T-helper 2 cell treated with Interferon-gamma antibody and Interleukin-4, amounts not matched to agents 100 ng/mL and 5 ng/mL, for 36 hours (primary cell): ENCODE measurements at regions not wholly inside any gene's neighbourhood (a gene's known extent, or its start where the extent isn't known, plus 50 kb on each side); places are given as distances from the start of the nearest gene placed in this dataset.
"Not testable (repeated sequence)": the region's sequence is repeated elsewhere in the genome, so short reads cannot be mapped to it uniquely, and the experiment has no call there.

Experiments used
- intact Hi-C: fragments of 100-400 bp; cut with micrococcal nuclease; formaldehyde crosslinking; loops from one replicate; pipeline ENCODE4 v1.15.1; 2023

DNA sequence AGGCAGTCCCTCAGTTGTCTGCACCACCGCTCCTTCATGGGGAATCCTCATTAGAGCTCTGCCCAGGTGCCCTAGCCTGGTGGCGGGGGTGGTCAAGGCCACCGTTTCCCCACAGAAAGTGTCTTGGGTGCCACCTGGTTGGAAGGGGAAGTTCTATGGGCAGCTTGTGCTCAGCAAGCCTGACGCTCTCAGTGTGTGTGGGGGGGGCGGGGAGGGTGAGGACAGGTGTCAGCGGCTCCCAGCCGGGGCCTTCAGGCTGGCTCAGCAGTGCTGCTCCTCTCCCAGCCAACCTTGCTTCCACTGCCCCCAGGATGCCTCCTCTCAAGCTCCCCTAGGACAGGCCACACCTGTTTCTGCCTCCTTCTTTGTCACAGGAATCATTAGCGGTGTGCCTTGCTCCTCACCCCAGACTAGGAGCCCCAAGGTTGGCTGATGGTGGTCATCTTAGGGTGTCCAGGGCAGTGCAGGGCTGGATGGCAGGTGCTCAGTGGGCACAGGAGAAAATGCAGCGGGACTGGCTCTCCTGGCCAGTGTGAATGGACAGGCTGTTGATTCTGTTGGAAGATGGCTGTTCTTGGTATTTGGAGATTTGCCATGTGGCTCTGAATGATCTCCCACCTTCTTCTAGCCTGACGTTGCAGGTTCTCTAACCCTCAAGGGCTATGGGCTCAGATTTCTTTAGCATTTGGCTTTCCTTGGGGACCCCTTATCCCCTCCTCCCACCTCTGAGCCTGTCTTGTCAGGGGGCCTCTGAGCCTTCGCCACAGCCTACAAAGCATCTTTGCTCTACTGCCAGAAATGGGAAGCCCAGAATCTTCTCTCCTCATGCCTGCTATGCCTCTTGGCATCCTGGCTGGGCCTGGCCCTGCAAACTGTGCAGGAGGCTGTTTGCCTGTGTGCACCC lies 185.8 kb upstream of the HS6ST1 start:
- intact Hi-C loops: no loop called here

DNA sequence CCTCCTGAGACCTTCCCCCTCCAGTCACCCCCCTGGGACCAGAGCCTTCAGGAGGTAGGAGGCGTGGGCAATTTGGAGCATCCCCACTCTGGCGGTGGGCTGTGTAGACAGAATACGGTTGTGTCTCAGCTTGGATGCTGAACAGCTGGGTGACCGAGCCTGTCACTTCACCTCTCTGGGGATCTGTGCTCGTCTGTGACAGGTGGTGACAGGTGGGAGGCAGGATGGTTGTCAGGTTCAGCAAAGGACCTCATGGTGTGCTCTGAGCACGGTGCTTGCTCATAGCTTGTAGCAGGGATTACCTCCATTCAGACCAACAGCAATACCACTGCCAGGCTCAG lies 186.5 kb upstream of the HS6ST1 start:
- intact Hi-C loops: no loop called here

DNA sequence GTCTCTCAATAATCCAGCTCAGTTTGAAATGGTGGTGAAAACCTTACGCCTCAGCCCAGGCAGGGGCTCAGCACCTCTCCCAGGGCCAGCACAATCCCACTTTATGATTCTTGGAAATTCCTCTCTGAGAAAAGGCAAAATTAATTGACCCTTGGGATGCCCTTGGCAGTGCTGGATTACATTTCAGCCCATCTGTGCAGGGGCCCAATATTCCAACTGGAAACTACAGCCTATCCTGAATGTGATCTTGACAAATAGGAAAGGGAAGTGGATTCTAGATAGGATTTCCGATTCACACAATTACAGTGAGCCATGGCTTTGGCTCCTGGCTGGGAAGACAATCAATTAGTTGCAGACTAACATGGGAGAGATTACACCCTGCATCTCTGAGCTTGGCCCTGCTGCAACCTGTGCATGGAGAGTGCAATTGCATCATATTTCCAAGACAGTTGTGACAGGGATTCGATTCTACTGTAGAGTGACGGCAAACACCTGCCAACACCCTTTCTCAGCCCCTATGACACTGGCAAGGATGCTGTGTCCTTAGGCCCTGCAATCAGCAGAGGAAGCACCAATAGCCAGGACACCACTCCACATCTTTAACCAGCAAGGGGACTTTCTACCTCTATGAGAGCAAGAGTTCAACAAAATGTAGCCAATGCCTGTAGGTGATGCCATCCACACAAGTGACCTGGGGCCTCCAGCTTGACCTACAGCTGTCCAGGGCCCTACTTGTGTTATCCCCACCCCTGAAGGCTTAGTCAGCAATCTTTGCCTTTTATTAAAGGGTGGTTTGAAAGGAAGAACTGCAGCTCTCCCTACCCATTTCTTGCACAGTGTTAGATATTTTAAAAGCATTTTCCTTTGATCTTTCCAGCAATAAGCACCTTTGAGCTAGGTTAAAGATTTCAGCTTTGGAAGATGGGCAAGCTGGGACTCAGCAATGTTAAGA lies 187.2 kb upstream of the HS6ST1 start:
- intact Hi-C loops: no loop called here

DNA sequence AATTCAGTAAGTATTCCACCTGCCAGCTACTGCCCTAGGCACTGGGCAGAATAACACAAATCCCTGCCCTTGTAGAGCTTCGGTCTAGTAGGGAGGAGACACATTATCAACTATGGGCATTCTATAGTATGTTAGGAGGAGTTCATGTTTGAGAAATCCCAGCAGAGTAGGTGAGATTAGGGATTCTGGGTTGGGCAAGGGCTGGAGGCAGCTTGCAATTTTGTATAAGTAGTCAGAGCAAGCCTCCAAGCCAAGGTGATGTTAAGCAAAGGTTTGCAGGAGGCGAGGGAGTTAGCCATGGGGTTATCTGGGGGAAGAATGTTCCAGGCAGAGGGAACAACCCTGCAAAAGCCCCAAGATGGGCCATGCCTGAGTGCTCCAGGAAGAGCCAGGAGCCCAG lies 187.9 kb upstream of the HS6ST1 start:
- intact Hi-C loops: no loop called here

DNA sequence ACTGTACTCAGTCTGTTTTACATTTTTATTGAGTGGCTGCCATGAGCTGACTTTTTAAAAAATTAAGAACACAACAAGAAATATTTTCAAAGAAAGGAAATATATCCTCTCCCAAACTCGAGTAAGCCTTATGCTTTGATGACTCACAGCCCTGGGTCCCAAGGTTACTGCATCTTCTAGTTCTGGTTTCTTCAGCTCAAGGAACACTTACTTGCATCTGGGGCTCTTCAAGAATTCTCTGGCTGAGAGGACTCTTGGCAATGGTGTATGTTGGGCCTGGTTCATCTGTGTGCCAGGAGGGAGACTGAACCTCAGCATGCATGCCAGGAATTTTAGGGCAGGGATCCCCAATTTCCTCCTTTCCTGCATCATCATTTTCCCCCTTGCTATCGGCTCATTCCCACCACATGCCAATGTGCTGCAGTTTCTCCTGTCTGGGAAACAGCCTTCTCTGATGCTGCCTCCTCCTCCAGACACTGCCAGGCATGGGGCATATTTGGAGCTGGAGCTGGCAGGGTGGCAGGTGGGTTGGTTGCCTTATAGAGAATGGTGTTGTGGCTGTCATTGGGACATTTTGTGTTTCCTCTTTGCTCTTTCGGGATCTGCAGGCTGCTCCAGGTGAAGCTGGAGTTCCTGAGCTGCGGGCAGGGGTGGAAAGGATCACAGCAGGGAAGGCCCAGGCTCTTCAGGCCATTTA lies 192.2 kb upstream of the HS6ST1 start:
- intact Hi-C loops: no loop called here

DNA sequence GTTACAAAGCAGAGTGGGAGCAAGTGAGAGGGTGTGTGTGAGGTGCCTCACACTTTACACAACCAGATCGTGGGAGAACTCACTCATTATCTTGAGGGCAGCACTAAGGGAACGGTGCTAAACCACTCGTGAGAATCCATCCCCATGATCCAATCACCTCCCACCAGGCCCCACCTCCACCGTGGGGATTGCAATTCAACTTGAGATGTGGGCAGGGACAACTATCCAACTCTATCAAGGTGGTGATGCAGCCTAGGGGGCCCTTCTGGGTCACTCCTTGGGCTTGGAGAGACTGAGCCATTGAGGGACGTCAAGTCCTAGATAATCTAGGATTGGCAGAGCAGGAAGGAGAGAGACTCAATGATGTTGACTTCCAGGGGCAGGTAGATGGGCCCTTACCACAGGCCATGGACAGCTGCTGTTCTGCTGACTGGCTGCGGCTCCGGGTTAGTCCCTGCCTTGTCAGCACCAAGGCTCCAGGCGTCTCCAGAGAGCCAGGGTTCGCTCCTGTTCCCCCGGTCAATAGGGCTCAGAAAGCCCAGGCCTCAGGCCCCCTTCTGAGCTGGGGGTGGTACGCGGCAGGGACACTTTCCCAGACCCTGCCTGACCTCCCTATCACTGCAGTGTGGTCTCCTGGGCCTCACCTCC lies 193.2 kb upstream of the HS6ST1 start:
- intact Hi-C loops: no loop called here

DNA sequence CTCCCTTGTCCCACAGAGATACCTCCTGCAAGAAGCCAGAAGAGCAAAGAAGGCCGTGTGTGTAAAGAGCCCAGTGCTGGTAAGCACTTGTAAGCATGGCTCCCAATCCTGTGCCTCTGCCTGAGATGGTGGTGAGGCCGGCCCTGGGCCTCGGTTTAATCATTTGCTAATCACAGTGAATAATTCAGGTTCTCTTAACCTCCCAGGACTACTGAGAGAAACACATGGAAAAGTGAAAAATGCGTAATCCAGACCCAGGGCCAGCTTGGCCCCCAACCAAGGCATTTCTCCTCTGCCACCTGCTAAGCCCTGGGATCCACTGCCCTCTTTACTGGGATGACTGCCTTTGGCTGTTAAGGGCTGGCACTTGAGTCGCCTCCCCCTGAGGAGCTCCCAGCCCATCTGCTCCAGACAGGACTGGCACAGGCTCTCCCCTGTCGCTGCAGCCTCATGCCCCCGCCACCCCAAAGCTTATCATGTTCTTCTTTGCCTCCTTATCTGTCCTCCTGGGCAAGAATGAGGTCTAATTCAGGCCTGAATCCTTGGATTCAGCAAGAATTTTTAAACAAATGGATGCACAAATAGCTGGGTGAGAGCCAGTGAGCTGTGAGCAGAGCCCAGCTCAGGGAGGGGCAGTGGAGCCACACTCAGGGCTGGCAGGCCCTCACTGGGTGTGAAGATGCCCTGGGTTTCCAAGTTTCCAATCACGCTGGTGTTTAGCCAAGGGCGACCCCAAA lies 193.9 kb upstream of the HS6ST1 start:
- intact Hi-C loops: no loop called here

DNA sequence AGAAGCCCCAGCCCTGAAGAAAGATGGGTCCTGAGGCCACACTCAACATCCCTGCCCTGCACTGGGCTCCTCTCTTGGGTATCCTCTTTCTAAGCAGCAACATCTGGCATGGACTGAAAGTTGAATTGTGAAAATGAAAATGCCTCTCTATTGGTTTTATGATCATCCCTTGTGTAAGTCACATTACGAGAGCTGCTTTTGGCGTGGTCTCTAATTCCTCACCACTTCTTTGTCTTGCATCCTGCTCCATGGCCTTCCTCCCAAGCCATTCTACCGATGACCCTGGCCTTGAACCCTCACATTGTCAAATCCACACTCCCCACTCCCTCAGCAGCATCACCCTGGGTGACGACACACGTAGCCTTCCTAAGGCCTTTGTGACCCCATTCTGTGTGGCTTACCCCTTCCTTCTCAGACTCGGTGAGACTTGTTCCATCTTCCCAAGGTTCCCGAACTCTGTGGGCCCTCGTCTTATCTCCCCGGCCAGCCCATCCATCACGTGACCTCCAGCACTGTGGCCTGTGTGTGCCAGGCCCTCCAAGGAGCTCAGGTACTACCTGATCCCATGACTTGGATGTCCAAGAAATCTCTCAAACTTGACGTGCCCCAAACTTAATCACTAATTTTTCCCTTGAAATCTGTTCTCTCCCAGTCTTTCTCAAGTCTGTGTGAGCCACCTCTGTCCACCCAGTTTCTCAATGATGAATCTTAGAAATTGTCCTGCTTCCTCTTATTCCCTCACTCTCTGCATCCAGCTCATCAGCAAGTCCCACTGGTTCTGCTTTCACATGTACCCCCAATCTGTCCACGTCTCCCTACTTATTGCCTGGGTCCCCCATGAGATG lies 194.7 kb upstream of the HS6ST1 start:
- intact Hi-C loops: no loop called here

DNA sequence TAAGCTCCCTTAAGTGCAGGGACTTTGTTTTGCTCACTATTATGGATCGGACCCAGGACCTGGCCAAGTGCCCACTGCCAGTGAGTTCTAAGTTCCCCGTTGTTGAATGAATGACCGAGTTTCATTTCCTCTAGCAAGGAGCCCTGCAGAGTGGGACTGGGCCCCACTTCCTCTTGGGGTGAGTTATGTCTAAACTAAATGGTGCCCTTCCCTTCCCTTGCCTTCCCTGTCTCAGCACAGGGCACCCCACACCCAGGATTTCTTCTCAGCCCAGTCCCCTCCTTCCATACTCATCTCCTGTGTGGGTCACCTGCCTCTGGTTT lies 195.3 kb upstream of the HS6ST1 start:
- intact Hi-C loops: no loop called here

DNA sequence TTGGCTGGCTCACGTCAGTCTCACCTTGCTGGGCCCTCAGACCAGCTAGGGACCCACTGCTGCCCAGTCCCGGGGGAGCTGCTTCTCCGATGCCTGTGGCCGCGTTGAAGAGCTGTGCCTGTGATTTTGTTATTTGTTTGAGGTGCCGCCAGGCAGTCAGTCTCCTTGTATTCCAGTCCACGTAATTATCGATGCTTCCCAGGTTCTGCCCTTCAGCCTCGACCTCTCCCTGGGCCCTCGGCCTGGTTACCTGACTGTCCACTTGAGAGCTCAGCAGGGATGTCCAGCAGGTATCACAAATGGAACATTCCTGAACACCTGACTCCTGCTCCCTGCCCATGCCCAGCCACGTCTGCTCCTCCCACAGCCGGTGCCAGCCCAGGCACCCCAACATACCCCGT lies 195.9 kb upstream of the HS6ST1 start:
- intact Hi-C loops: no loop called here

DNA sequence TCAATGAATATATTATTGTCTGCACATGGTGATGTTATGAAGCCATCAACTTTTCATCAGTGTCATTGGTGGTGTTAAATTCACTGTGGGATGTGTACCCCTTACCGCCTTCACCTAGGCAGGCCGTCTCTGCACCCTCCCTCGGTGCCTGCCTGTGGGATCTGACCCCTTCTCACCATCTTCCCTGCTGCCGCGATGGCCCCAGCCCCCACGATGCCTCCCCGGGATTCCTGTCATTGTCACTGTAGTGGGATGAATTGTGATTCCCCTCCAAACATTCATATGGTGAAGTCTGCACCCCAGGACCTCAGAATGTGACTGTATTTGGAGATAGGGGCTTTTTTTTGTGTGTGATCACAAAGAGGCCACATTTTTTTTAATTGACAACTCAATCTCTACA lies 198.3 kb upstream of the HS6ST1 start:
- intact Hi-C loops: no loop called here

DNA sequence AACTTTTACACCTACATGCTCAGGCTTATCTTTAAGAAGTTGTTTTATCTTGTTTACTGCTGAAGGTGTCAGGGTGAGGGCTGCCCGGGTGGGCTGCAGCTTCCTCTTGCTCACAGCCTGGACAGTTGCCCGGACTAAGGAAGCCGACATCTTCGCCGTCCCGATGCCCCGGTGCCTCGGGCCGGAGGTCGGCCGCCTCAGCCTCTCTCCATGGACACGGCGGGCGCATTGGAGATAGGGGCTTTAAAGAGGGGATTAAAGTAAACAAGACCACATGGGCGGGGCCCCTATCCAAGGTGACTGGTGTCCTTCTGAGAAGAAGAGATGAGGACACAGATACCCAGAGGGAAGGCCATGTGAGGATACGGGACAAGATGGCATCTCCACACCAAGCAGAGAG lies 200.4 kb upstream of the HS6ST1 start:
- intact Hi-C loops: not testable (repeated sequence)

DNA sequence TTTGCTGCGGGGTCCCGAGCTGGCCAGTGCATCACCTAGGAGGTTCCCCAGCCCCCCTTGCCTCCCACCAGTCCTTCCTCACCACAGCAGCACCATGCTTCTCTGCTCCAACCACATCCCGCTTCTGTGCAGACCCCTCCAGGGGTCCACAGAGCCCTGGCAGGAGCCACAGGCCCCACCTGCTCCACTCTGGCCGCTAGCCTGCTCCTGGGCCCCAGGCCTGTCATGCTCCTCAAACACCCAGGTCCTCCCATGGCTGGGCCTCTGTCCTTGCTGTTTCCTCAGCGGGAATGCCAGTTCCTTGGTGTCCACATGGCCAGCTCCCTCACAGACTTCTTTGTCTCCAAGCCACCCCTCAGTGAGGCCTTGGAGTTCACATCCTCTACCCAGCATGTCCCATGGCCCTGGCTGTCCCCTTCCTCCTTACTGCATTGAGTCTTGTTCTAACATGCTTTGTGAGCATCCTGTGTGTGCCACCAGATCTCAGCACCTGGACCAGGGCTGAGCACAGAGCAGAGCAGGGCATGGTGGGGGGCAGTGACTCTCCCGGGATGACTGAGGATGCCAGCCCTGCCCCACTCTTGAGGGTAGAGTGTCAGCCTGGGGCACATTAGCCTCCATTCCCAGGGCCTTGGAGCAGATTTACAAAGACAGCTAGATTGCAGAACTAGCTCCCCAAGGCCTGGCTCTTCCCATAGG lies 201.0 kb upstream of the HS6ST1 start:
- intact Hi-C loops: loop anchor here (2.0 kb wide), 1 partner anchor 47 kb away; no protein-coding TSS in a partner anchor

DNA sequence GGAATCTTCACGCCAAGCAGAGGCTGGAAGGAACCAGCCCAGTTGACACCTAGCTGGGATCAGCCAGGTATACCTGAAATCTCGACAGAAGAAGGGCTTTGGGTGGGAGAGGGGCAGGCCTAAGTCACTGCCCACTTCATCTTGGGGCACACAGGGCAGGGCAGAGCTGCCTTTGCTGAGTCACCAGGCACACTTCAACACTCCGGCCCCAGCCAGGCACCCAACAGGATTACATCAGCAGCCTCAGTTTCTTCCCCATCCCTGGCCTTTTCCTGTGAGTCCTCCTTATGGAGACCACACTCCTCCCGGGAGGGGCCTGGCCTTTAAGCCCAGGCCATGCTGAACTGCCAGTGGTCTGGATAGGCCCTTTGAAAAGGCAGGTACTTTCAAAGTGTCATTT lies 201.7 kb upstream of the HS6ST1 start:
- intact Hi-C loops: loop anchor here (2.0 kb wide), 1 partner anchor 48 kb away; no protein-coding TSS in a partner anchor

DNA sequence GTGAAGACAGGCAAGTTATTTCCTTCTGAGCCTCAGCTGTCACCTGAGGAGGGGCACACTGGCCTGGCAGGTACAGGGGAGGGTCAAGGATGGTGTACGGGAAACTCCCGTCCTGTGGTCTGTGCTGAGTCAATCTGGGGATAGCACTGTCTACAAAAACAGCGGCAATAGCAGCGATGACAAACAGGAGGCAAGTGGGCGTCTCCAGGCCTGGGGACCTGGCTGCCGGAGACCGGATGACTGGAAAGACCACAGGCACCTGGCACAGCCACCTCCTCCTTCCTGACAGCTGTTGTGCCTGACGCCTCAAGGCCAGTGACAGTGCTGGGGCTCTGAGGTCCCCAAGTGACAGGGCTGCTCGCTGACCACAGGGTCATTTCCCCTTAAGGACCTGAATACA lies 202.1 kb upstream of the HS6ST1 start:
- intact Hi-C loops: loop anchor here (2.0 kb wide), 1 partner anchor 48 kb away; no protein-coding TSS in a partner anchor

DNA sequence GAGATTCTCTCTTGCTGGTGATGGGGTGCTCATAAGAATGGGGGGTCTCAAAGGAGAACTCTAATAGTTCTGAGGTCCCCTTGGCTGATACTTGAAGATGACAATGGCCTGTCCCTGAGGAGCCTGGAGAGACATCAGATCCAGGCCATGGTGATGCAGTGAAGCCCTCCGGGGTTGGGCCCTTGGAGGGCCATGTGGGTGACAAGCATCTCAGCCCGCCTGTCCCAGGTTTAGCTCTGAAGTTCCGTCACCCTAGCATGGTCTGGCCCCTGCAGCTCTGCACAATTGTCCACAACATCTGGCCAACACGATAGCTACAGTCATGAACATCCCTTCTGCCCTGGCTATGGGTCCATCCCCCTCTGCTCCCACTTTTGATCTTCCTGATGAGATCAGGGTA lies 202.8 kb upstream of the HS6ST1 start:
- intact Hi-C loops: loop anchor here (2.0 kb wide), 1 partner anchor 49 kb away; no protein-coding TSS in a partner anchor

DNA sequence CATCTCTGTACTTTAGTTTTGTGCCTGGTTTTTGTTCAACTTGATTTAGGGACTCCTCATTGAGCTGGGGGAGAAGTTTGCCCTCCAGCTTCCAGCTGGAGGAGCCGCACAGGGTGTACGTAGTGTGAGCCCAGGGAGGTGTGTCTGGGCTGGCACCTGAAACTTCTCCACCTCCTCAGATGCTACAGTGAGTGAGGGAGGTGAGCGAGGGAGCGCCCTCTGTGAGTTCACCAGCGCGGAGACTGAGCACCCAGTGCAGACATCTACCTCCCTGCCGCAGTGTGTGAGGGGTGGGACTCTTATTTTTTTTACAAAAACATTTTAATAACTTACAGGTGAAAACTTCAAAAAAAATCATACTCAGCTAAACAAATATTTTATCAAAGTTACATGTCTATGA lies 204.2 kb upstream of the HS6ST1 start:
- intact Hi-C loops: no loop called here

DNA sequence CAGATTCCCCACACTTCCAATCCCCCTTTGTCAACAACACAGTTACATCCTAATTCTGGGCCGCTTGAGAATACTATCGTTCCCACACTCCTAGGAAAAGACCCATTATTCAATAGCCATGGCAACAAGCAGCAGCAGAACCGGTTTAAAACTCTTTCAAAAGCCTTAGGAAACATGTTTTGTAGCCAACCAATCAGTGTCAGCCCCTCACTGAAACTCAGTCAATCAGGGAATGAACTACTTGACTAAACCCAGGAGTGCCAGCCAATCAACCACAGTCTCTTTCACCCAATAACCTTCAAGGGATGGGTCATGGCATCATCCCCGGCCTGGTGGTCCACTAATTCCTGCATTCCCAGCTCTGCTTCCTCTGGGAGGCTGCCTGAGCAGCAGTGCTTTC lies 204.8 kb upstream of the HS6ST1 start:
- intact Hi-C loops: no loop called here

DNA sequence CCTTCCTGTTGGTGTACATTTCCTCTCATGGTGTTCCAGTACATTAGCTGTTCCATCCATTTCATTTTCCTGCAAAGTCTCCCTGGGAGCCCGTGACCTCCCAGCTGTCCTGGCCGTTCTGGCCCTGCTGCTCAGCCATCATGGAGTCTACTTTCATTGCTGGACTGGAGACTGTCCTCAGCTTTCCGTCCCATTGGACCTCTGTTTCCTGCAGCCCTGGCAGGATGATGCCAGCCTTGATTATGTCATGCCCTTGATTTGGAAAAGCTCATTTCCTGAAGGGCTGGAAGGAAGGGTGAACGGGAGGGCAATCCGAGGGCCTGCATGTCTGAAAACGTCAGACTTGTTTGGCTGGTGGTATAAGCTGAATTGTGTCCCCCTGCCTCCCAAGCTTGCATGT lies 205.5 kb upstream of the HS6ST1 start:
- intact Hi-C loops: no loop called here
